ENCODE measurements at regions not wholly inside any gene's neighbourhood (a gene's known extent, or its start where the extent isn't known, plus 50 kb on each side); places are given as distances from the start of the nearest gene placed in this dataset.
A peak's percentile ranks its signal among the peaks of the same experiment; 100 is the strongest.

DNA sequence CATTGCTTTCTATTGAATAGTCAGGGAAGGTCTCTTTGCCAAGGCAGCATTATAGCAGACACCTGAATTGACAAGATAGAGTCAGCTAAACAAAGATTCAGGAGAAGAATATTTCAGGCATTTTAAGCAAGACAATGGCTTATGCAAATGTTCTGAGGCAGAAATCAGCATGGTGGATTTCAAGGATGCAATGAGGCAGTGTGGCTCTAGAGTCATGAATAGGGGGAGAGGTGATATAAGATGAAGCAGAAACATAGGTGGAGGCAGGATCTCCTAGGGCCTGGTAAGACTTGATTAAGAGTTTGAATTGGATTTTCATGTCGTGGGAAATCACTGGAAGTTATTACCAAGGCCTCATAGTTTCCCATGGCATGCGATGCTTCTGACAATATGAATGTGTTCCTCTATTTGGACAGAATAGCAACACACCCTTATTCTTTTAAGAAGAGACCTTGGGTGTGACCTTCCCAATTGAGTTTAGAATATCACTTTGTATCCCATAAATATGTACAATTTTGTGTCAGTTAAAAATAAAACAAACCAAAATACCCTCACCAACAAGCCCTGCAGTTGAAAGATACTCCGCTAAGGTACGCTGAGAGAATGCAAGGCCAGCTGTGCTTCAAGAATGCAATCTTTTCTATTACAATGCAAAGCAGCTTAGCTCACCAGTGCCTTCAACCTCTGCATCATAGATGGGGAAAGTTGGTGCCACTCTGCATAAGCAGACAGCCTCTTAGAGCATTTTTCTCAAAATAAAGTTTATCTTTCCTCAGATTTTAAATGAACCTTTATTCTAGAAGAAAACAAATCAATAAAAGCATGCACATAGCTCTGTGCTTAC, 139.6 kb upstream of the SALL1 start:
- ATAC-seq (peak; percentile 96), DNase-seq (ENCODE audit: low spot score) (peak; percentile 71)
- Histone ChIP-seq H3K4me1 (ENCODE audit: insufficient read depth) (peaks cover 22% of the 10 kb centered on the region; the same call in 1 of the 2 replicates), H3K4me2 (peak overlapping the region; percentile 22), H3K27ac (ENCODE audit: low read depth) (peak overlapping the region; percentile 52; the same call in 1 of the 2 replicates), H3K79me2 (replicated peaks; ENCODE audit: insufficient read depth) (no peaks in the 10 kb centered on the region), H3K4me3 (peak overlapping the region; percentile 6; the same call in 1 of the 2 replicates), H3K36me3 (ENCODE audit: insufficient read depth) (no peaks in the 10 kb centered on the region), H3F3A (replicated peaks; ENCODE audit: low read depth) (no peaks in the 10 kb centered on the region), H2AFZ (no peak overlapping the region), H3K9me2 (ENCODE audit: insufficient read depth) (peaks cover 7% of the 10 kb centered on the region; the same call in 1 of the 2 replicates), H3K27me3 (ENCODE audit: insufficient read depth) (no peaks in the 10 kb centered on the region), H4K20me1 (replicated peaks; ENCODE audit: insufficient read depth) (no peaks in the 10 kb centered on the region)
- Mint-ChIP-seq H3K27ac (peak overlapping the region; percentile 36; the same call in 1 of the 2 replicates), H3K36me3 (ENCODE audit: low read depth) (peaks cover 2% of the 10 kb centered on the region; the same call in 2 of the 3 replicates), H3K27me3 (ENCODE audit: insufficient read depth, low read depth, poor library complexity) (peaks cover 9% of the 10 kb centered on the region), H3K4me3 (no peak overlapping the region; the same call in 2 of the 3 replicates), H3K9me3 (peaks cover 8% of the 10 kb centered on the region; the same call in 2 of the 3 replicates), H3K4me1 (peaks cover 26% of the 10 kb centered on the region)
- TF ChIP-seq ETS1 (IDR thresholded peaks at IDR 0.05) (no peak), CTCF (conservative IDR thresholded peaks at IDR 0.05; ENCODE audit: low read depth in 2 of 2) (no peak)
- TF ChIP-seq, protein P1, sequence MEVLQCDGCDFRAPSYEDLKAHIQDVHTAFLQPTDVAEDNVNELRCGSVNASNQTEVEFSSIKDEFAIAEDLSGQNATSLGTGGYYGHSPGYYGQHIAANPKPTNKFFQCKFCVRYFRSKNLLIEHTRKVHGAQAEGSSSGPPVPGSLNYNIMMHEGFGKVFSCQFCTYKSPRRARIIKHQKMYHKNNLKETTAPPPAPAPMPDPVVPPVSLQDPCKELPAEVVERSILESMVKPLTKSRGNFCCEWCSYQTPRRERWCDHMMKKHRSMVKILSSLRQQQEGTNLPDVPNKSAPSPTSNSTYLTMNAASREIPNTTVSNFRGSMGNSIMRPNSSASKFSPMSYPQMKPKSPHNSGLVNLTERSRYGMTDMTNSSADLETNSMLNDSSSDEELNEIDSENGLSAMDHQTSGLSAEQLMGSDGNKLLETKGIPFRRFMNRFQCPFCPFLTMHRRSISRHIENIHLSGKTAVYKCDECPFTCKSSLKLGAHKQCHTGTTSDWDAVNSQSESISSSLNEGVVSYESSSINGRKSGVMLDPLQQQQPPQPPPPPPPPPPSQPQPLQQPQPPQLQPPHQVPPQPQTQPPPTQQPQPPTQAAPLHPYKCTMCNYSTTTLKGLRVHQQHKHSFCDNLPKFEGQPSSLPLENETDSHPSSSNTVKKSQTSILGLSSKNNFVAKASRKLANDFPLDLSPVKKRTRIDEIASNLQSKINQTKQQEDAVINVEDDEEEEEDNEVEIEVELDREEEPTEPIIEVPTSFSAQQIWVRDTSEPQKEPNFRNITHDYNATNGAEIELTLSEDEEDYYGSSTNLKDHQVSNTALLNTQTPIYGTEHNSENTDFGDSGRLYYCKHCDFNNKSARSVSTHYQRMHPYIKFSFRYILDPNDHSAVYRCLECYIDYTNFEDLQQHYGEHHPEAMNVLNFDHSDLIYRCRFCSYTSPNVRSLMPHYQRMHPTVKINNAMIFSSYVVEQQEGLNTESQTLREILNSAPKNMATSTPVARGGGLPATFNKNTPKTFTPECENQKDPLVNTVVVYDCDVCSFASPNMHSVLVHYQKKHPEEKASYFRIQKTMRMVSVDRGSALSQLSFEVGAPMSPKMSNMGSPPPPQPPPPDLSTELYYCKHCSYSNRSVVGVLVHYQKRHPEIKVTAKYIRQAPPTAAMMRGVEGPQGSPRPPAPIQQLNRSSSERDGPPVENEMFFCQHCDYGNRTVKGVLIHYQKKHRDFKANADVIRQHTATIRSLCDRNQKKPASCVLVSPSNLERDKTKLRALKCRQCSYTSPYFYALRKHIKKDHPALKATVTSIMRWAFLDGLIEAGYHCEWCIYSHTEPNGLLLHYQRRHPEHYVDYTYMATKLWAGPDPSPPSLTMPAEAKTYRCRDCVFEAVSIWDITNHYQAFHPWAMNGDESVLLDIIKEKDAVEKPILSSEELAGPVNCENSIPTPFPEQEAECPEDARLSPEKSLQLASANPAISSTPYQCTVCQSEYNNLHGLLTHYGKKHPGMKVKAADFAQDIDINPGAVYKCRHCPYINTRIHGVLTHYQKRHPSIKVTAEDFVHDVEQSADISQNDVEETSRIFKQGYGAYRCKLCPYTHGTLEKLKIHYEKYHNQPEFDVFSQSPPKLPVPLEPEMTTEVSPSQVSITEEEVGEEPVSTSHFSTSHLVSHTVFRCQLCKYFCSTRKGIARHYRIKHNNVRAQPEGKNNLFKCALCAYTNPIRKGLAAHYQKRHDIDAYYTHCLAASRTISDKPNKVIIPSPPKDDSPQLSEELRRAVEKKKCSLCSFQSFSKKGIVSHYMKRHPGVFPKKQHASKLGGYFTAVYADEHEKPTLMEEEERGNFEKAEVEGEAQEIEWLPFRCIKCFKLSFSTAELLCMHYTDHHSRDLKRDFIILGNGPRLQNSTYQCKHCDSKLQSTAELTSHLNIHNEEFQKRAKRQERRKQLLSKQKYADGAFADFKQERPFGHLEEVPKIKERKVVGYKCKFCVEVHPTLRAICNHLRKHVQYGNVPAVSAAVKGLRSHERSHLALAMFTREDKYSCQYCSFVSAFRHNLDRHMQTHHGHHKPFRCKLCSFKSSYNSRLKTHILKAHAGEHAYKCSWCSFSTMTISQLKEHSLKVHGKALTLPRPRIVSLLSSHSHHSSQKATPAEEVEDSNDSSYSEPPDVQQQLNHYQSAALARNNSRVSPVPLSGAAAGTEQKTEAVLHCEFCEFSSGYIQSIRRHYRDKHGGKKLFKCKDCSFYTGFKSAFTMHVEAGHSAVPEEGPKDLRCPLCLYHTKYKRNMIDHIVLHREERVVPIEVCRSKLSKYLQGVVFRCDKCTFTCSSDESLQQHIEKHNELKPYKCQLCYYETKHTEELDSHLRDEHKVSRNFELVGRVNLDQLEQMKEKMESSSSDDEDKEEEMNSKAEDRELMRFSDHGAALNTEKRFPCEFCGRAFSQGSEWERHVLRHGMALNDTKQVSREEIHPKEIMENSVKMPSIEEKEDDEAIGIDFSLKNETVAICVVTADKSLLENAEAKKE (CRISPR knock-in tag; IDR thresholded peaks at IDR 0.05) = peak; percentile 65; the same call in 1 of the 2 replicates
